ENCODE measurements at regions not wholly inside any gene's neighbourhood (a gene's known extent, or its start where the extent isn't known, plus 50 kb on each side); places are given as distances from the start of the nearest gene placed in this dataset.

DNA sequence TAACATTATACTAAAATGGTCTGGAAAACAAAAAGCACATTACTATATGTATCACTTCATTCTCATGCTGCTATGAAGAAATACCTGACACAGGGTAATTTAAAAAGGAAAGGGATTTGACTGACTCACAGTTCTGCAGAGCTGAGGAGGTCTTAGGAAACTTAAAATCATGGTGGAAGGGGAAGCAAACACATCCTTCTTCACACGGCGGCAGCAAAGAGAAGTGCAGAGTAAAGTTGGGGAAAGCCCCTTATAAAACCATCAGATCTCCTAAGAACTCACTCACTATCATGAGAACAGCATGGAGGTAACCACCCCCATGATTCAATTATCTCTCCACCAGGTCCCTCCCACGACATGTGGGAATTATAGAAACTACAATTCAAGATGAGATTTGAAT is 60.0 kb downstream of the FAM181B start:
- TF ChIP-seq YY1 (IDR thresholded peaks at IDR 0.05; ENCODE audit: insufficient read depth, insufficient read length), result no peak
- TF ChIP-seq SUZ12 (IDR thresholded peaks at IDR 0.05; ENCODE audit: extremely low read depth, insufficient read depth, insufficient read length), result no peak
